ENCODE measurements at regions not wholly inside any gene's neighbourhood (a gene's known extent, or its start where the extent isn't known, plus 50 kb on each side); places are given as distances from the start of the nearest gene placed in this dataset.

DNA sequence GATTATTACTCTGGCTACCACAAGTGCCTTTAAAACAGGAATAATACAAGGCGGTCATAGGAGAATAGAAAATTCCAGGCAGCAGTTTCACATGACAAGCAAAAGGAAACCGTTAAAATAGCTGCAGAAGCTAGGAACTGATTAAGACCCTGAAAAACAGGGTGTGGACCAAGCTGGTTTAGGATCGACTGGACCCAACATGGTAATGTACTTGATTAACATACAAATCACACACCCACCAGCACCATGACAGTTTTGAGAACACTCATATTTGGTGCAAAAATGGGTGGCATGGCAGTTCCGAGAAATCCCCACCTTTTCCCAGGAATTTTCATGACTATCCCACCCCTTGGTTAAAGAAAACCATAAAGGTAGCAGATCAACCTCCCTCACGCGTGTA, 51.9 kb upstream of the TMEM163 start:
- no peaks in the 10 kb centered on the region for H3K9me2 ChIP-seq (replicated peaks; ENCODE audit: control insufficient read depth, low read length)
- no peak overlapping the region for H3K4me2 ChIP-seq (ENCODE audit: low read length)
- H3K27ac ChIP-seq (ENCODE audit: low read depth, low read length), result no peak overlapping the region
- no peaks in the 10 kb centered on the region for H4K20me1 ChIP-seq (ENCODE audit: control insufficient read depth, insufficient read depth, low read depth, low read length)
- no peaks in the 10 kb centered on the region for H3F3A ChIP-seq (ENCODE audit: control insufficient read depth, insufficient read depth)
- no peaks in the 10 kb centered on the region for H3K79me2 ChIP-seq (ENCODE audit: control insufficient read depth, low read length)
- H3K36me3 ChIP-seq (ENCODE audit: control insufficient read depth, low read length), result no peaks in the 10 kb centered on the region
- peaks cover 9% of the 10 kb centered on the region for H3K4me1 ChIP-seq (ENCODE audit: control insufficient read depth, low read length)
- no peak overlapping the region for H3K4me3 ChIP-seq (ENCODE audit: low read length)
- TF ChIP-seq, protein P1, sequence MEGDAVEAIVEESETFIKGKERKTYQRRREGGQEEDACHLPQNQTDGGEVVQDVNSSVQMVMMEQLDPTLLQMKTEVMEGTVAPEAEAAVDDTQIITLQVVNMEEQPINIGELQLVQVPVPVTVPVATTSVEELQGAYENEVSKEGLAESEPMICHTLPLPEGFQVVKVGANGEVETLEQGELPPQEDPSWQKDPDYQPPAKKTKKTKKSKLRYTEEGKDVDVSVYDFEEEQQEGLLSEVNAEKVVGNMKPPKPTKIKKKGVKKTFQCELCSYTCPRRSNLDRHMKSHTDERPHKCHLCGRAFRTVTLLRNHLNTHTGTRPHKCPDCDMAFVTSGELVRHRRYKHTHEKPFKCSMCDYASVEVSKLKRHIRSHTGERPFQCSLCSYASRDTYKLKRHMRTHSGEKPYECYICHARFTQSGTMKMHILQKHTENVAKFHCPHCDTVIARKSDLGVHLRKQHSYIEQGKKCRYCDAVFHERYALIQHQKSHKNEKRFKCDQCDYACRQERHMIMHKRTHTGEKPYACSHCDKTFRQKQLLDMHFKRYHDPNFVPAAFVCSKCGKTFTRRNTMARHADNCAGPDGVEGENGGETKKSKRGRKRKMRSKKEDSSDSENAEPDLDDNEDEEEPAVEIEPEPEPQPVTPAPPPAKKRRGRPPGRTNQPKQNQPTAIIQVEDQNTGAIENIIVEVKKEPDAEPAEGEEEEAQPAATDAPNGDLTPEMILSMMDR (IDR thresholded peaks at IDR 0.05; ENCODE audit: low read depth, low read length, poor library complexity, severe bottlenecking), result no peak
- no peak for TF ChIP-seq EZH2phosphoT487 (IDR thresholded peaks at IDR 0.05; ENCODE audit: borderline replicate concordance, low read length)
- no peaks in the 10 kb centered on the region for H3K27me3 ChIP-seq (ENCODE audit: control insufficient read depth, low read length)
- H3K9me3 ChIP-seq (ENCODE audit: control insufficient read depth, insufficient read depth, low read length), result no peaks in the 10 kb centered on the region

DNA sequence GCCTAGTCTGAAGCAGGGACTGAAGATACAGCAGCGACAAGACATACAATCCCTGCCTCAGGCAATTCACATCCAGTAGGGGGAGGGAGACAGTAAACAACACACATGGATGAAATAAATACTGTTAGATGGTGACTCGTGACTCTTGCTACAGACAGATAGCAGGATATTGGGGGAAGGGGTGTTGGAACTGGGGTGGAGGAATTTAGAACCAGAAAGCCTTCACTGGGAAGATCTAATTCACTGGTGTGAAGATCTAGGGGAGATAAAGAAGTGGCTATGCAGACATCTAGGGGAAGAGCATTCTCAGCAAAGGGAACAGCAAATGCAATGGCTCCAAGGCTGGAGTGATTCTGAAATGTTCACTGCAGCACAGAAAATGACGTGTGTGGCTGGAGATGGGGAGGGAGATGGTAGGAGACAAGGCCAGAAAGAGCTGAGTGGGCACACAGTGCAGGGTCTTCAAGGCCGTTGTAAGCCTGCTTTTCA, 52.6 kb upstream of the TMEM163 start:
- Histone ChIP-seq H3K27me3 (ENCODE audit: control insufficient read depth, low read length) (no peaks in the 10 kb centered on the region), H3K36me3 (ENCODE audit: control insufficient read depth, low read length) (no peaks in the 10 kb centered on the region), H4K20me1 (ENCODE audit: control insufficient read depth, insufficient read depth, low read depth, low read length) (no peaks in the 10 kb centered on the region), H3K27ac (ENCODE audit: low read depth, low read length) (no peak overlapping the region), H3K79me2 (ENCODE audit: control insufficient read depth, low read length) (no peaks in the 10 kb centered on the region), H3K9me2 (replicated peaks; ENCODE audit: control insufficient read depth, low read length) (no peaks in the 10 kb centered on the region), H3K4me2 (ENCODE audit: low read length) (no peak overlapping the region), H3K9me3 (ENCODE audit: control insufficient read depth, insufficient read depth, low read length) (no peaks in the 10 kb centered on the region), H3K4me3 (ENCODE audit: low read length) (no peak overlapping the region), H3F3A (ENCODE audit: control insufficient read depth, insufficient read depth) (no peaks in the 10 kb centered on the region), H3K4me1 (ENCODE audit: control insufficient read depth, low read length) (peaks cover 9% of the 10 kb centered on the region)
- TF ChIP-seq, protein P1 (IDR thresholded peaks at IDR 0.05; ENCODE audit: low read depth, low read length, poor library complexity, severe bottlenecking), result no peak
- TF ChIP-seq EZH2phosphoT487 (IDR thresholded peaks at IDR 0.05; ENCODE audit: borderline replicate concordance, low read length), result no peak

DNA sequence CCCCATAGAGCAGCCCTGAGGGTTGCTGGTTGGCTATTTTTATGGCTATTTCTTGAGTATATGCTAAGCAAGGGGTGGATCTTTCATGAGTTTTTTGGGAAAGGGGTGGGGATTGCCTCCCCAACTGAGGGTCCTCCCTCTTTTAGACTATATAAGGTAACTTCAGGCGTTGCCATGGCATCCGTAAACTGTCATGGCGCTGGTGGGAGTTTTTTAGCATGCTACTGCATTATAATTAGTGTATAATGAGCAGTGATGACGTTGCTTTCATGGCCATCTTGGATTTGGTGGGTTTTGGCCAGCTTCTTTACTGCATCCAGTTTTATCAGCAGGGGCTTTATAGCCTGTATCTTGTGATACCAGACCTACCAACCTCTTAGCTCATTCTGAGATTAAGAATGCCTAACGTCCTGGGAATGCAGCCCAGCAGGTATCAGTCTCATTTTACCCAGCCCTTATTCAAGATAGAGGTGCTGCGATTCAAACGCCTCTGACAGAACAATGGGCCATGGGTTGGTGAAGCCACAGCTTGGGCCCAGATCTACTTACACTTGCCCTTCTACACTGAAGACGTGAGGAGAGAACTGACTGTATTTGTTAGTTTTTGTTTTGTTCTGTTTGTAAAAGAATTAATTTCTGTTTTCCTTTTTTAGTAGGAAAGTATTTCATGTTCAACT, 53.8 kb upstream of the TMEM163 start:
- no peaks in the 10 kb centered on the region for H4K20me1 ChIP-seq (ENCODE audit: control insufficient read depth, insufficient read depth, low read depth, low read length)
- no peak overlapping the region for H3K4me3 ChIP-seq (ENCODE audit: low read length)
- H3K36me3 ChIP-seq (ENCODE audit: control insufficient read depth, low read length), result no peaks in the 10 kb centered on the region
- no peaks in the 10 kb centered on the region for H3K9me2 ChIP-seq (replicated peaks; ENCODE audit: control insufficient read depth, low read length)
- H3K27ac ChIP-seq (ENCODE audit: low read depth, low read length), result no peak overlapping the region
- no peaks in the 10 kb centered on the region for H3K9me3 ChIP-seq (ENCODE audit: control insufficient read depth, insufficient read depth, low read length)
- no peak overlapping the region for H3K4me2 ChIP-seq (ENCODE audit: low read length)
- no peaks in the 10 kb centered on the region for H3F3A ChIP-seq (ENCODE audit: control insufficient read depth, insufficient read depth)
- TF ChIP-seq, protein P1 (IDR thresholded peaks at IDR 0.05; ENCODE audit: low read depth, low read length, poor library complexity, severe bottlenecking), result no peak
- TF ChIP-seq EZH2phosphoT487 (IDR thresholded peaks at IDR 0.05; ENCODE audit: borderline replicate concordance, low read length), result no peak
- no peaks in the 10 kb centered on the region for H3K79me2 ChIP-seq (ENCODE audit: control insufficient read depth, low read length)
- no peaks in the 10 kb centered on the region for H3K27me3 ChIP-seq (ENCODE audit: control insufficient read depth, low read length)
- peaks cover 9% of the 10 kb centered on the region for H3K4me1 ChIP-seq (ENCODE audit: control insufficient read depth, low read length)

All from DOHH2 (cell line).